Parathyroid adenoma (tissue), 2 donors: ENCODE measurements at regions not wholly inside any gene's neighbourhood (a gene's known extent, or its start where the extent isn't known, plus 50 kb on each side); places are given as distances from the start of the nearest gene placed in this dataset.

Source experiments
- H2AFZ ChIP-seq: fragments of 300-600 bp; sonication (generic); one replicate; pipeline ENCODE4 v1.7.0; 2017; ENCODE audit warnings: antibody characterized with exemption, mild to moderate bottlenecking
- H3K27ac ChIP-seq: fragments of 300-600 bp; sonication (generic); one replicate; pipeline ENCODE4 v1.7.0; 2017
- H3K27me3 ChIP-seq: fragments of 300-600 bp; sonication (generic); one replicate; pipeline ENCODE4 v1.7.0; 2017; ENCODE audit warnings: low read length; ENCODE audit not compliant: control insufficient read depth, insufficient read depth
- H3K36me3 ChIP-seq: fragments of 300-600 bp; sonication (generic); one replicate; pipeline ENCODE4 v1.7.0; 2017; ENCODE audit warnings: low read length; ENCODE audit not compliant: control insufficient read depth, insufficient read depth
- H3K4me1 ChIP-seq: fragments of 300-600 bp; sonication (generic); one replicate; pipeline ENCODE4 v1.7.0; 2017; ENCODE audit warnings: control low read depth
- H3K4me2 ChIP-seq: fragments of 300-600 bp; sonication (generic); one replicate; pipeline ENCODE4 v1.7.0; 2017; ENCODE audit warnings: low read length
- H3K4me3 ChIP-seq: fragments of 300-600 bp; sonication (generic); one replicate; pipeline ENCODE4 v1.7.0; 2017; ENCODE audit warnings: low read depth, low read length
- H3K79me2 ChIP-seq: fragments of 300-600 bp; sonication (generic); one replicate; pipeline ENCODE4 v1.7.0; 2017; ENCODE audit warnings: control low read depth
- H3K9ac ChIP-seq: fragments of 300-600 bp; sonication (generic); one replicate; pipeline ENCODE4 v1.7.0; 2017; ENCODE audit warnings: mild to moderate bottlenecking
- H3K9me3 ChIP-seq: fragments of 300-600 bp; sonication (generic); one replicate; pipeline ENCODE4 v1.7.0; 2017; ENCODE audit warnings: low read length; ENCODE audit not compliant: control insufficient read depth
- CTCF ChIP-seq: fragments of 300-600 bp; sonication (generic); IDR thresholded peaks from one replicate; pipeline ENCODE4 v1.7.0; 2017; ENCODE audit warnings: antibody characterized with exemption, mild to moderate bottlenecking
- donor health status: primary hyperparathyroidism.

GRCh38 chr7:81080553-81080952 is 161.7 kb upstream of the SEMA3C start:
- Histone ChIP-seq H3K36me3 (no peaks in the 10 kb centered on the region), H3K4me1 (no peaks in the 10 kb centered on the region), H3K9me3 (no peaks in the 10 kb centered on the region), H3K9ac (no peak overlapping the region), H2AFZ (no peak overlapping the region), H3K79me2 (no peaks in the 10 kb centered on the region), H3K4me2 (no peak overlapping the region), H3K27me3 (no peaks in the 10 kb centered on the region), H3K27ac (no peak overlapping the region), H3K4me3 (no peak overlapping the region)
- TF ChIP-seq CTCF, result no peak

DNA sequence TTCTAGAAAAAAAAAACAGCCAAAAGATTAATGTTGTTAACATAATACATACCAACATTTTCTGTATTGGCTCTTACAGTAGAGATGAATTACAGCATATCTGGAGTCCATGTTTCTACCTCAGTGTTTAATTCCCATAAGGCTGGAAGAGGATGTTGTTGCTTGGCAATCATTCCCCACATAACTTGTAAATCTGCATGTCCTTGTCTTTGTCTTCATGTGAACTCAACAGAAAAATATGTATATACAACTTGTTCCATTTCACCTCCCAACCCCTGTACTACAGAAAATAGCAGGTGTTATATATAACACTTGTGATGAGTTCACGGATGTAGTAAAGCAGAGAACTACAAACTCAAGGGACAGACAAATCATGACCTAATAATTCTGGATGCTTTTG is 160.9 kb upstream of the SEMA3C start:
- TF ChIP-seq CTCF, result no peak
- Histone ChIP-seq H3K27ac (no peak overlapping the region), H2AFZ (no peak overlapping the region), H3K79me2 (no peaks in the 10 kb centered on the region), H3K4me1 (no peaks in the 10 kb centered on the region), H3K4me3 (no peak overlapping the region), H3K9me3 (no peaks in the 10 kb centered on the region), H3K27me3 (no peaks in the 10 kb centered on the region), H3K9ac (no peak overlapping the region), H3K4me2 (no peak overlapping the region), H3K36me3 (no peaks in the 10 kb centered on the region)

DNA sequence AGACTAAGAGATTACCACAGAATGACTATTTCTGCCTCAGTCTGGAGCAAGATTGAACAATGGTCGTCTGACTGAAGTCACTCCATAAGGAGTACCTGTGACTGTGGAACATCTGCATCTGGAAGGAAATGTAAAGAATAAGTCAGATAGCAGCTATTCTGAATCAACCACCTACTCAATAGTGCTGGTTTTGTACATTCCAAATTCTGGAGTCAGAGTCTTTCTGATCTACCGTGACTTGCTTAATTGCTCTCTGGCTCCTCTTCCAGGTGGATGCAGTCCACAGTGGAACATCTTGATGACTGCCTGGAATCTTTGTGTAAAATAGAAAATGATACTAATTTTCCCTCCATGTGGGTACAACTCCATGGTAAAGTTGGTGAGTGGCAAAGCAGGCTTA is 156.3 kb upstream of the SEMA3C start:
- no peak overlapping the region for H3K9ac ChIP-seq
- H3K4me3 ChIP-seq, result no peak overlapping the region
- H3K9me3 ChIP-seq, result no peaks in the 10 kb centered on the region
- no peak for TF ChIP-seq CTCF
- H3K27ac ChIP-seq, result no peak overlapping the region
- no peaks in the 10 kb centered on the region for H3K79me2 ChIP-seq
- H3K27me3 ChIP-seq, result no peaks in the 10 kb centered on the region
- no peak overlapping the region for H2AFZ ChIP-seq
- no peak overlapping the region for H3K4me2 ChIP-seq
- H3K4me1 ChIP-seq, result no peaks in the 10 kb centered on the region
- H3K36me3 ChIP-seq, result no peaks in the 10 kb centered on the region

GRCh38 chr7:81074406-81074805 is 155.6 kb upstream of the SEMA3C start:
- Histone ChIP-seq H3K27ac (no peak overlapping the region), H3K79me2 (no peaks in the 10 kb centered on the region), H3K4me2 (no peak overlapping the region), H3K36me3 (no peaks in the 10 kb centered on the region), H3K9me3 (no peaks in the 10 kb centered on the region), H3K27me3 (no peaks in the 10 kb centered on the region), H3K9ac (no peak overlapping the region), H3K4me3 (no peak overlapping the region), H2AFZ (no peak overlapping the region), H3K4me1 (no peaks in the 10 kb centered on the region)
- TF ChIP-seq CTCF, result no peak

DNA sequence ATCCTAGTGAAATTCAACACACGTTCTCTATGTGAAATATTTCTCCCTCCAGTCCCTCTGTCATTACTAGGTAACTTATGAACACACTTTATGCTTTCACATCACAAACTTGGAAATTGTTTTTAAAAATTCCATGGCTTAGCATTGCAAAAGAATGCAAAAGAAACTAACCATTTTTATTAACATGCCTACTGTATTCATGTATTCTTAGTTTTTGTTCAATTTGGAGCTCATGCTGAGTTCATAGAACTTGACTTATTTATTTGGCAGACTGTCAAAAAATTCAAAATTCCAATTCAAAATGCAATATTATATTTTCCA is 155.0 kb upstream of the SEMA3C start:
- H3K4me1 ChIP-seq, result no peaks in the 10 kb centered on the region
- no peak overlapping the region for H3K4me2 ChIP-seq
- H3K27me3 ChIP-seq, result no peaks in the 10 kb centered on the region
- no peak overlapping the region for H2AFZ ChIP-seq
- no peak overlapping the region for H3K4me3 ChIP-seq
- H3K79me2 ChIP-seq, result no peaks in the 10 kb centered on the region
- H3K27ac ChIP-seq, result no peak overlapping the region
- no peaks in the 10 kb centered on the region for H3K36me3 ChIP-seq
- H3K9ac ChIP-seq, result no peak overlapping the region
- TF ChIP-seq CTCF, result no peak
- no peaks in the 10 kb centered on the region for H3K9me3 ChIP-seq
